ENCODE measurements at regions not wholly inside any gene's neighbourhood (a gene's known extent, or its start where the extent isn't known, plus 50 kb on each side); places are given as distances from the start of the nearest gene placed in this dataset.
"Not testable (repeated sequence)": the region's sequence is repeated elsewhere in the genome, so short reads cannot be mapped to it uniquely, and the experiment has no call there.

DNA sequence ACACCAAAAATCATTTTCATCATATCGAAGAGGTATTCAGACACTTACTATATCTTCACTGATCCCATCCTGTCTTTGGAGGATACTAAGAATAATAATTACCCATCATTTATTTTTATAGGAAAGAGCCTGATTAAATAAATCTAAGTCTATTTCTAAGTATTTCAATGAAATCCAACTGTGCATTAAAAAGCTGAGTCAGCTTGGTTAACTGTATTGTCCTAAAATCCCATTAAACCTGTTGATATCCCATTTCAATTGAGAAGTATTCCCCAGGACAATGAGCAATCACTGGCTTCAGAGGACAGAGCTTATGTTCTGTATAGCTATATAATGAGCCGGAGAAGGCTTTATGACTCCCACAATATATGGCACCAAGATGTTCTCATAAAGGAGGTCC lies 142.0 kb upstream of the RORB start:
- no peak for DNase-seq (ENCODE audit: low read depth)

DNA sequence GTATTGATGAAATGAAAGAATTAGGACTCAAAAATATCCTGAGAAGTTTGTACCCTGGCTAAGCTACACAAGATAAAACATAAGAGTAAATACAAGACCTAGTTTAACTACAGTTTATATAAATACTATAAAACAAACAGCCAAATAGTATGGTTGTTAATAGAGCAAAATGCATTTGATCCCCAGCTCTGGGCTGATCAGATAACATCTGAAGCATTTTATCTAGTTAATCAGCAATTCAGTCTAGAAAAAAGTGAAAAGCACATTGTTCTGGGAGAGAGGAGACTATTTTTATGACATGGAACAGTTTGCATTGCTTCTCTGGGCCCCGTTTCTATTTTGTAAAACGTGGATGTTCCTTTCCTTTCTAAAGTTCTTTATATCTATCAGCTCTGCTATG lies 139.6 kb upstream of the RORB start:
- DNase-seq (ENCODE audit: low read depth) = no peak

DNA sequence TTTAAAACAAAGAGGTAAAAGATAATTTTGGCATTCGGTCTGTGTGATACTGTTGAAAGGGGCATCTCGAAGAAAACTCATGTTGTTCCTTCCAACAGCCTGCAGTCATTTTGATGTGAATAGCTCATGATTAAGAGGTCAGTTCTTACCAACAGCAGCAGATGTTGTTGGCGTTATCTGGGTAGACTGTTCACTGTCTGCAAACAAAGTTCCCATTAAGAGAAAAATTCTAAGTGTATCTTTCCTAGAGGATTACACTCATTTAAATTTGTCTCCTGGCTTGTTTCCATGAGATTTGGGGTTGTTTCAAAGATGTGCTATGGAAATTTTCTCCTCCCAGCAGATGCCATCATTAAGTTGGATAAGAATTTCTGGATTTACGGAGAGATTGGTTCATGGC lies 138.2 kb upstream of the RORB start:
- DNase-seq (ENCODE audit: low read depth) = no peak

DNA sequence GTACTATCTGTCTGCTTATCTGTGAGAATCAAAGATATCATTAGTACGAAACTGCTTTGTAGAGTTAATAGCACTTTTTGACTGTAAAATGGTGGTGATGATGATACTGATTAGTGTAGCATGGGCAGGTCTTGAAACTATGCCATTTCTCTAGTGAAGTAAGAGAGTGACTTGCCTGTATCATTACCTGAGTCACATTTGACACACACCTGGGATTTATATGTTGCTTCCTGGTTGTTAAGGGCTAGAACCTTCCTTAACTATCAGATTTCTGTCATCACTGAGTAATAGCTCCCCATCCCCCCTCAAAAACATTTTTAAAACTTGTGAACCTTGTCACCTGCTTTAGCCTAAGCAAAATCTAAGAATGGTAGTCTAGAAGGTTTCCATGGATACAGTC lies 135.6 kb upstream of the RORB start:
- no peak for DNase-seq (ENCODE audit: low read depth)

DNA sequence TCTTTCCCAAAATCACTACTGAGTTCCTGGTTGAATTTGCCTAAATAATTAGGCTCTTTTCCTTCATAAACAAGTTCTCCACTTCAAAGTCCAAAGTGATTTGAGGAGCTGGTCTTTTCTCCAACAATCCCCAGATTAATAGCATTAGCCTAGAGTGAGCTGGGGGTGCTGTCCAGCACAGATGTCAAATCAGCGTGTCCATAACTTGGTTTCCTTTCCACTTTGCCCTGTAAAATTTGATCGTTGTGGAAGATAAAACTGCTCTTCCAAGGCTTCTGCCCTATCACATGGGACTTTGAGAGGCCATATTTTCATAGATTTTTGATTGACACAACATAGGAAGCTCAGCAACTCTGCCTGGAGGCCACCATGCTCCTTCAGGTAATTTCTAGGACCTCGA lies 134.7 kb upstream of the RORB start:
- no peak for DNase-seq (ENCODE audit: low read depth)

DNA sequence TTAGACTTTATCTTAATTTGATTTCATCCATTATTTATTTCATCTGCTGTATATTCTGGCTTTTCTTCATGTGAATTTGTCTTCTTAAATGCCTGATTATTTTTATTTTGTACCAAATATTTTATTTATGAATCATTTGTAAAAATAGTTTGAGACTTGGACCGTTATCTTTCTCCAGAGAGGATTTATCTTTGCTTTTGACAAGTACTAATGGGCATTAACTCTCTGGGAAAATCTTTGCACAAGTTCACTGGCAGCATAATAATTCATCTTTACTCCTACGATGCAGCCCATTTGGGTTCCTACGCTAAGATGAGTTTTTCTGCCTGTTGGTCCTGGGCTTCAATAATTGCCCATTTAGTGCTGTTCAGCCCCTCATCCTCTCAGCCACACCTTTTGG lies 131.0 kb upstream of the RORB start:
- DNase-seq (ENCODE audit: low read depth) = no peak

DNA sequence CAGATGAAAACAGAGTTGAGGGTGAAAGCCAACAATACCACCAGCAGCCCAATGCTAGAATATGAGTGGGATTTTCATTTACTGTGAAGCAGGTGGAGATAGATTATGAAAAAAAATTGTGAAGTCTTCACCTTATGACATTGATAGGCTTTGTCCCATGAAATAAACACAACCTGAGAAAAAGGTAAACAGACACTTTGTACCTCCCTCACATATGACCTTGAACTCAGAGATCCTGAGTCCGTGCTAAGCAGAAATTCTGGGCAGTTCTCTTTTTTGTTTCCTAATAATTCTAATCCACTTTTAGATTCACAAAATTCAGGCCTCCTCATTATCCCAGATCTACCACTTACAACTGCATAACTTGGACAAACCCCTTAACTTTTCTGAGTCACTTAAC lies 127.3 kb upstream of the RORB start:
- no peak for DNase-seq (ENCODE audit: low read depth)

DNA sequence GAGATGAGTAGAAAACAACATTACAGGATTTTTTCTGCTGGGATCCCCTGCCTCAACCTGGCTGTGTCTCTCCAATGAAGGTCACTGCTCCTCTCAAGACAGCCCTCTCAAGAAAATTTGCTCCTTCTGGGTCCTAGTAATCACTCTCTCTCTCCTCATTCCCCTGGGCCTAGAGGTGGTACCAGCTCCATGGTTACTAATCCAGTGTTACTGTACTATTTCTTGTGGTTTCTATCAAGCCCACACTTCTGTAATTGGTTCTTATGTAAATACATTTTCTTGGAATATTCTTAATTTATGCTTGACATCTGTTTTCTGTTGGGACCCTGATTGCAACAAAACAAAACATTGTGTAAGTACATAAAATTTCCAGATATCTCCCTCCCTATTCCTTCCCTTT lies 123.8 kb upstream of the RORB start:
- DNase-seq (ENCODE audit: low read depth) = no peak

DNA sequence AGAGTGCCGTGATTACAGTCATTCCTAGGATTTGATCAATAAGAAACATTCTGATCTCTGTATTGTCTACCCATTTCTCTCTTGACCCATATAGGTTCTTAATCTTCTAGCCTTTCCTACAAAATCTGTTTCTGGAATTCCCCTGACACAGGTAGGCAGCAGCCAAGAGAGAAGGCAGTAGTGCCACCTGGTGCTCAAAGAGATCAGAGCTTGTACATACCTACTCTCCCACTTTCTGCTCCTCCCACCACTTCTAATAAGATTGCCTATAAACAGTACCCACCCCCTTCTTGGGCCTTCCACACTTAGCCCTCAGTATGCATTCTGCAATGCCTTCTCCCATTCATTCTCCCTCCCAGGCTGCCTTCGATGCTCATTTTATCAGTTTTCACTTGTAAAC lies 117.4 kb upstream of the RORB start:
- DNase-seq (ENCODE audit: low read depth) = no peak

DNA sequence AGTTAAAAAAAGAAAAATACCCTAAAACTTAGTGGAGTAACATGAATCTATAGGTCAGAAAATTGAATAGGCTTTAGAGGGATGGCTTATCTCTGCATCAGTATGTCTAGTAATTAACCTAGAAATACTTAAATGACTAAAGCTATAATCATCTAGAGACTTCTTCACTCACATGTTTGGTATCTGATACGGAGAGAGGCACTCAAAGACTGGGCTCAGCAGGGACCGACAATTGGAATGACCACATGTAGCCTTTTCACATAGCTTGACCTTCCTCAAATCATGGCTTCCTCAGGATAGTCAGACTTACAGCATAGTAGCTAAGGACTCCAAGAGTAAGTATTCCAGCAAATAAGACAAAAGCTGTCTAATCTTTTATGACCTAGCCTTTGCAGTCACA lies 105.3 kb upstream of the RORB start:
- DNase-seq (ENCODE audit: low read depth) = no peak

DNA sequence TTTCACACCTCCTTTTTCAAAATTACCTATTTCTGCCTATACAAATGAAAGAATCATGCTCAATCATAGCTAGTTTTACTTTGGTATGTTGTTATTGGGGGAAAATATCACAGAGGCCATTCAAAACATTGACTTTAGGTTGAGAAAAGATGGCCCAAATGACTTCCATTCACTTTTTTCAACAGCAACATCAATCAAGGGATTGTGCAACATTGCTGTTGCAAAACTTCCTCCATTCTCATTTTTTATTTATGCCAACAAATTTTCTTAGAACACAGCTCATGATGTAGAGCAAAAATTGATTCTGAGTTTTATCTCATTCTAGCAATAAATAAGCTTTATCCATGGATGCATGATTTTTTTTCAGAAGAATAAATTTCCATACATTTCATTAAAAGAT lies 93.6 kb upstream of the RORB start:
- no peak for DNase-seq (ENCODE audit: low read depth)

DNA sequence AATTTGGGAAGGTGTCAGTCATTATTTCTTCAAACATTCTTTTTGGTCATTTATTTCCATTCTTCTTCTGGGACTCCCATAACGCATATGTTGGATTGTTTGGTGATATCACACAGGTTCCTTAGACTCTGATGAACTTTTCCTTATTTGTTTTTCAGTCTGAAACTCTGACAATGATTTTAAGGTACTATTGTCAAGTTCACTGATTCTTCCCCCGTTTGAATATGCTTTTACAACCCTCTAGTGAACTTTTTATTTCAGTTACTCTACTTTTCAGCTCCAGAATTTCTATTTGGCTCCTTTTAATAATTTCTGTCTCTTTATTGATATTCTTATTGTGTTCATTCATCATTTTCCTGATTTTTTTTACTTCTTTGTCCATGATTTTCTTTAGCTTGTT lies 92.5 kb upstream of the RORB start:
- DNase-seq (ENCODE audit: low read depth) = no peak

DNA sequence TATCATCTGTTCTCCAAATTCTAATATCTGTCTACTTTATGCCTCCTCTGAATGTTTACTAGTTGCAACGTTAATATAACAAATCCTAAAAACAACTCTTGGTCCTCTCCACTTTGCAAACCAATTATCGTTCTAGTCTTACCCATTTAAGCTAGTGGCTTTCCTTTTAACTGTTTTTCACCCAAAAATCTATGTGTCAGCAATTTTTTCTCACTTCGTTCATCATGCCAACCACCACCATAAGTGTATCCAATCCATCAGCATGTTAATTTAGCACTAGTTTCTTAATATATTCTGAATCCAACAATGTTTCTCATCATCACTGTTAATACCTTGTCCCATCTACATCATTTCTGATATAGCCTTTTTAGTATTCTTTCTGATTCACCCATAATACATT lies 90.0 kb upstream of the RORB start:
- no peak for DNase-seq (ENCODE audit: low read depth)

DNA sequence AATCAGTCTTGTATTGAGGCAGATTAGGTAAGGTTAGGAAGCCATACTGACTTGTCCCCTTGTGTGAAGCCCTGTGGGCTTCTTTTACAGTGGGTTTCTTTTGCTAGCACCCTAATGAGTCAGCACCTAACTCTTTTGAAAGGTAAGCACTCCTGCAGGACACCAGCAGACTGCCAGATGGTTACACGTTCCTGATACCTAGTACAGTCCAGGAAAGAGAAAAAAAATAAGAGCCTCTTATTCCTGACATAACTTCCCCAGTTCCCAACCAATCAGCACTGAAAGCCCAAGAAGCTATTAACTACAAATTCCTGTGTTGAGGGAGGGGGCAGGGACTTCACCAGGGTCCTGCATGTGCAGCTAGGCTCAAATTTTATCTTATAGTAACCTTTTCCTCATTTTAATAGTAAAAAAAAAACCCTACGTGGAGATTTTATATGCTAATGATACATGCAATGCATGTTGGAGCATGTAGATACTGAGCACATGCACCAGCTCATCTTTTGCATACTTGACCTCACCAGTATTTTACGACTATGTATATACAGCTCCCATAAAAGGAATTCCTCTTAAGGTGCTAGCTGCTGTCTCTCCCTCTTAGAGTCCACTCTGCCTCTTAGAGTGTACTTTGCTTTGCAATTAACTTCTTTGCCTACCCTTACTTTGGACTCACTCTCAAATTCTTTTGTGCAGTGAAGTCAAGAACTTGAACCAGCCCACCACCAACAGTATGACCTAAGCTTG lies 84.7 kb upstream of the RORB start:
- no peak for DNase-seq (ENCODE audit: low read depth)

DNA sequence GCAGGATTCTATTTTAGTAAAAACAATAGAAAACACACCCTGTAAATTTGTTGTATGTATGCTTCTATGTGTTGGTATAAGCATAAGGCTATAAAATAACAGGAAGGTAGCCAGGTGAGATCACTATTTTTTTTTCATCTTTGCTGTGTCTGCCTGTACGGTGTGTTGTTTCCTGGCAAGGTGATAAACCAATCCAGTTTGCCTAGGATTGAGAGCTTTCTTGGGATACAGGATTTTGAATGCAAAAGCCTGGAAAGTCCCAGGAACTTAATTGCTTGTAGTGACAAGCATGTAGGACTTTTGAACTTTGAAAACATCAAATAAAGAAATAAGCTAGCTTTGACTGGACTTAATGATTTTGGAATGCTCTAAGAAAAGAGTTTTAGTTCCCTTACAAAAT lies 83.3 kb upstream of the RORB start:
- DNase-seq (ENCODE audit: low read depth) = no peak

DNA sequence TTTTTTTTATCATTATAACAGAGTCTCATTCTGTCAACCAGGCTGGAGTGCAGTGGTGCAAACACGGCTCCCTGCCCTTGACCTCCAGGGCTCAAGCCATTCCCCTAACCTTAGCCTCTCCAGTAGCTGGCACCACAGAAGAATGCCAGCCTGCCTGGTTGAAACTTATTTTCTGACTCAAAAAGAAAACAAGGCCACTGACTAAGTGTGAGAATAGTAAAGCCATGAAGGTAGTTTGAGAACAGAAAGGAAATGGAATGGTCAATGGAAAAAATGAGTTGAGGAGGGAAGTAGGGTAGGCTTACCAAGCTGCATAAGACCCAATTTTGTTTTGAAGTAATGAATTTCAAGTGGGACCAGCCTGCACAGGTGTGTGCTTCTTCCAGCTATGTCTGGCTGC lies 82.8 kb upstream of the RORB start:
- DNase-seq (ENCODE audit: low read depth) = no peak

DNA sequence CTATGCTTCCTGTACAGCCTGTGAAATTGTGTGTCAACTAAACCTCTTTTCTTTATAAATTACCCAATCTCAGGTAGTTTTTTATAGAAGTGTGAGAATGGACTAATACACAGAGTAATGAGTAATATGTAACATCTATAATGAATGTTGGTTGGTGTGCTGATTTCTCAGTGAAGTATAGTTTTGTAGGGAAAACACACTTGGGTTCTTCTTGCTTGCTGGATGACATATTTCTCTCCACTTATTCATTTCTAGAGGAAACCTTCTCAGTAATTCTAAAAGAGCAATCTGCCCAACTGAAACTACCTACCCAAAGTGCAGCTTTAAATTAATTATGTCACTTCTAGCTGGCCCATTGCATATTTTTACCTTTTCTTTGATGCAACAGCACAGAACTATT lies 81.1 kb upstream of the RORB start:
- no peak for DNase-seq (ENCODE audit: low read depth)

DNA sequence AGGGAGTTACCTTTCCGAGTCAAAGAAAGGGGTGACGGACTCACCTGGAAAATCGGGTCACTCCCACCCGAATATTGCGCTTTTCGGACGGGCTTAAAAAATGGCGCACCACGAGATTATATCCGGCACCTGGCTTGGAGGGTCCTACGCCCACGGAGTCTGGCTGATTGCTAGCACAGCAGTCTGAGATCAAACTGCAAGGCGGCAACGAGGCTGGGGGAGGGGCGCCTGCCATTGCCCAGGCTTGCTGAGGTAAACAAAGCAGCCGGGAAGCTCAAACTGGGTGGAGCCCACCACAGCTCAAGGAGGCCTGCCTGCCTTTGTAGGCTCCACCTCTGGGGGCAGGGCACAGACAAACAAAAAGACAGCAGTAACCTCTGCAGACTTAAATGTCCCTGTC lies 72.6 kb upstream of the RORB start:
- not testable (repeated sequence) for DNase-seq (ENCODE audit: low read depth)

DNA sequence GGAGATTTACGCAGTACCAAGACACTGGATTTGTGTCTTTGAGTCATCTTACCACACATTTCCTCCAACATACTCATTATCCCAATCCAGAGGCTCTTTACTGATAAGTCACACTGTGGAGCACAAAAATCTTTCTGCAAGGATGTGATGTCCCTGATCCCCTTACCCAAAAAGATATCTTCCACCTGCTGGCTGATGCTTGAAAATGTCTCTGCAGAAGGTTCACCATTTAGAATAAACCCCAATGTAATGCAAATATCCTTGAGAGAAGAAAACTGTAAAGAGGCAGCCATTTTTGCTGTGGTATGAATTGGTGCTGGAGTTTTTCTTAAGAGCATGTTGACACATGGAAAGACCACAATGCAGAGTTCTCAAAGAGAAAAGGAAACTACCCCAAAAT lies 65.7 kb upstream of the RORB start:
- DNase-seq (ENCODE audit: low read depth) = no peak

DNA sequence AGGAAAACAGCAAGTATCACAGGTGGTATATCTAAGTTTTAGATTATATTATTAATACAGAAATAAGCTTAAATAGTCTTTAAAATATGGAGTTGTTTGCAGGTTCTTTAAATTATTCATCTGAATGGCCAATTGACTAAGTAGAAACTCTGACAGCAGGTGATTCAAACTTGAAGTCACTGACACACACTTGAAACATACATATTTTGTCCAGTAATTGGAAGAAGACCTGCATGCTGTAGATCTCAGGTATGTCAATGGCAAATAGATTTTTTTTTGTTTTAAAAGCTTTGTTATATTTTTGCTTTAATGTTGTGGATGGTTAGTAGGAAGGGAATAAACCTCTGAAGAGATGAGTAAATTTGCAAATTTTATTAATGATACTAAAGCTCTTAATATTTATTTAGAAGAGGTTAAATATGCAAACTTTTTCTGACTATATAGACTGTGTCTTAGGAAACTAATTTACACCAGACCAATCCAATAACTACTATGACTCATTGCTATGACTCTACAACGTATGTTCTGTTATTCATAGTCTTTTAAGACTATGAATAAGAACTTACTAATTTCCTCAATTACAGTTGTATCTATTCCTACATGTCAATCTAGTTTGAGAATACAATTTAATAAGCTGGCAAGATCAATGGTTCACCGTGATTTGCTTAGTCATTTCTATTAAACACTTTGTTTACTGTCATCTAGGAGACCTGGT lies 53.9 kb upstream of the RORB start:
- DNase-seq (ENCODE audit: low read depth) = no peak

DNA sequence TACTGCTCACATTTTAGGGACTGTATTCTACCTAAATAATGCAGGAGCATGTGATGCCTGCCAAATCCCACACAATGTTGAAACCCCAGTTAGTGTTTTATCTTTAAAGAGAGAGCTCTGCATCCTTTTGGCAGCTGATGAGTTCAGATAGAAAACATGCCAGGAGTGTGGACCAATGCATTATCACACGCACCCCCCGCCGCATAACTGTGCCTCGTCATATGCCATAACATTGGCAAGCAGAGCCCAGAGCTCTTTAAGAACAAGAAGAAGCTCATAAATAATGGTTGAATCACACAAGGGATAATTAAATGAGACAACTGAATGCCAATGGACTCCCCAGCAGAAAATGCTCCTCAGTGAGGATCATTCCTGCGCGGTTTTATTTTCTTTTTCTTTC lies 52.8 kb upstream of the RORB start:
- DNase-seq (ENCODE audit: low read depth) = no peak
